ENCODE measurements at regions not wholly inside any gene's neighbourhood (a gene's known extent, or its start where the extent isn't known, plus 50 kb on each side); places are given as distances from the start of the nearest gene placed in this dataset. TPM values are rescaled to one million over a fixed set of nuclear protein-coding genes. Genes with fewer than 3 reads are reported as not detected.
A peak's percentile ranks its signal among the peaks of the same experiment; 100 is the strongest.

- H3K27ac ChIP-seq (replicated peaks; ENCODE audit: low read length): no peak overlapping the region
Measured at GRCh38 chr7:106813705-106814305, 51.3 kb upstream of the PIK3CG start.

DNA sequence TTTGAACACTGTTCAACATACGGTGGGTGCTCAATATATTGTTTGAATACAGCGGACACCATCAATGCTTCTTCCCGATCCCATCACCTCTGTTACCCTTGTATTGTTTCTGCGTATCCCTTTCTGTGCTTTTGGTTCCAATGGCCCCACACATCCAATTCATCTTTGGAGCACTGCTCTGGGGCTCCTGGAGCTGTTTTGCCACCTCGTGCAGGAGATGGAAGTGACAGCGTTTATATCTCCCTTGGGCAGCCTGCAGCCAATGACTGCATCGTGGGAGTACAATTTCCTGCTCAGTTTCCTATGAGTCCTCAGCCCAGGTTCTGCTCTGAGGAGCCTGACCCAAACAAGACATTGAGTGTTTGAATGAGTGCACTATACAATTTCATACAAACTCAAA is 50.2 kb upstream of the PIK3CG start:
- Histone ChIP-seq H3K9ac (ENCODE audit: low read depth, low read length, poor library complexity) (no peak overlapping the region), H3K27ac (replicated peaks; ENCODE audit: low read length) (no peak overlapping the region), H2AK5ac (ENCODE audit: low read depth, low read length) (no peak overlapping the region), H3K14ac (ENCODE audit: low read length) (no peak overlapping the region), H3K23ac (ENCODE audit: low read depth, low read length, poor library complexity) (no peak overlapping the region), H3K9me3 (replicated peaks in 1 of 2; ENCODE audit: control insufficient read depth in 2 of 2, insufficient read depth in 1 of 2, low read depth in 1 of 2, low read length in 2 of 2) (no peaks in the 10 kb centered on the region), H4K8ac (ENCODE audit: low read depth, low read length) (no peak overlapping the region), H2BK12ac (ENCODE audit: low read length) (no peak overlapping the region), H3K4me3 (ENCODE audit: low read length in 2 of 2) (no peak overlapping the region), H2BK15ac (ENCODE audit: low read length) (no peak overlapping the region), H2BK5ac (ENCODE audit: low read length) (no peak overlapping the region), H3K79me1 (ENCODE audit: low read depth, low read length) (no peaks in the 10 kb centered on the region), H3K4me2 (ENCODE audit: insufficient read depth, low read length, poor library complexity, severe bottlenecking) (no peak overlapping the region), H3K4ac (ENCODE audit: low read length) (no peak overlapping the region), H2AFZ (ENCODE audit: low read length) (no peak overlapping the region), H3K27me3 (ENCODE audit: control insufficient read depth in 3 of 3, insufficient read depth in 3 of 3, low read depth in 1 of 3, low read length in 3 of 3) (no peaks in the 10 kb centered on the region), H3K4me1 (ENCODE audit: control insufficient read depth in 2 of 2, insufficient read depth in 1 of 2, low read depth in 1 of 2, low read length in 2 of 2) (no peaks in the 10 kb centered on the region), H3K36me3 (replicated peaks in 1 of 2; ENCODE audit: control insufficient read depth in 2 of 2, insufficient read depth in 2 of 2, low read length in 2 of 2) (no peaks in the 10 kb centered on the region), H3K18ac (ENCODE audit: low read length) (no peak overlapping the region), H4K91ac (ENCODE audit: low read depth, low read length, poor library complexity) (no peak overlapping the region), H2BK120ac (ENCODE audit: low read depth, low read length) (no peak overlapping the region)
- no peak for DNase-seq (ENCODE audit: low spot score)
- WGBS, 2 donors (ENCODE audit: extremely low coverage in 2 of 2, insufficient read length in 2 of 2, insufficient replicate concordance in 1 of 2): no CpG with 5 or more reads among the region's 7 CpGs

More at GRCh38 chr7:106813705-106814305, 51.3 kb upstream of the PIK3CG start:
- Histone ChIP-seq H4K91ac (ENCODE audit: low read depth, low read length, poor library complexity) (no peak overlapping the region), H2BK5ac (ENCODE audit: low read length) (no peak overlapping the region), H3K9ac (ENCODE audit: low read depth, low read length, poor library complexity) (no peak overlapping the region), H3K14ac (ENCODE audit: low read length) (no peak overlapping the region), H2BK120ac (ENCODE audit: low read depth, low read length) (no peak overlapping the region), H2AFZ (ENCODE audit: low read length) (peak overlapping the region; percentile 29), H3K36me3 (replicated peaks in 1 of 2; ENCODE audit: control insufficient read depth in 2 of 2, insufficient read depth in 2 of 2, low read length in 2 of 2) (no peaks in the 10 kb centered on the region), H4K8ac (ENCODE audit: low read depth, low read length) (no peak overlapping the region), H2BK12ac (ENCODE audit: low read length) (no peak overlapping the region), H2AK5ac (ENCODE audit: low read depth, low read length) (no peak overlapping the region), H3K4me2 (ENCODE audit: insufficient read depth, low read length, poor library complexity, severe bottlenecking) (no peak overlapping the region), H3K18ac (ENCODE audit: low read length) (no peak overlapping the region), H3K27me3 (ENCODE audit: control insufficient read depth in 3 of 3, insufficient read depth in 3 of 3, low read depth in 1 of 3, low read length in 3 of 3) (no peaks in the 10 kb centered on the region), H3K4me3 (ENCODE audit: low read length in 2 of 2) (no peak overlapping the region), H3K4me1 (ENCODE audit: control insufficient read depth in 2 of 2, insufficient read depth in 1 of 2, low read depth in 1 of 2, low read length in 2 of 2) (no peaks in the 10 kb centered on the region), H3K4ac (ENCODE audit: low read length) (no peak overlapping the region), H3K23ac (ENCODE audit: low read depth, low read length, poor library complexity) (no peak overlapping the region), H3K79me1 (ENCODE audit: low read depth, low read length) (no peaks in the 10 kb centered on the region), H2BK15ac (ENCODE audit: low read length) (no peak overlapping the region), H3K9me3 (replicated peaks in 1 of 2; ENCODE audit: control insufficient read depth in 2 of 2, insufficient read depth in 1 of 2, low read depth in 1 of 2, low read length in 2 of 2) (no peaks in the 10 kb centered on the region)
- DNase-seq (ENCODE audit: low spot score): no peak
- WGBS, 2 donors (ENCODE audit: extremely low coverage in 2 of 2, insufficient read length in 2 of 2, insufficient replicate concordance in 1 of 2): no CpG with 5 or more reads among the region's 6 CpGs

Small RNAs in the stretch of these regions (small RNA-seq; reads per million reads assigned to genes)
- not detected for gene RNA5SP236 (ENCODE audit: insufficient read depth)

Data from neuronal stem cell (in vitro differentiated cells).